ENCODE measurements at regions not wholly inside any gene's neighbourhood (a gene's known extent, or its start where the extent isn't known, plus 50 kb on each side); places are given as distances from the start of the nearest gene placed in this dataset.

GRCh38 chr15:47340571-47340920 lies 376.8 kb upstream of the SEMA6D start:
- TF ChIP-seq GATA2 (IDR thresholded peaks at IDR 0.05; ENCODE audit: low read depth, low read length) (no peak), GATA3 (IDR thresholded peaks at IDR 0.05; ENCODE audit: low read depth, low read length) (no peak)
